LNCaP clone FGC (cell line): ENCODE measurements at regions not wholly inside any gene's neighbourhood (a gene's known extent, or its start where the extent isn't known, plus 50 kb on each side); places are given as distances from the start of the nearest gene placed in this dataset.
A peak's percentile ranks its signal among the peaks of the same experiment; 100 is the strongest.

ENCODE experiments used
- DNase-seq: peaks from one replicate; pipeline ENCODE4 v3.0.0-alpha.2; 2011; ENCODE audit warnings: low read depth
- H3K4me3 ChIP-seq: 2 replicates; pipeline ENCODE4 v1.5.1; 2011; ENCODE audit warnings: mild to moderate bottlenecking, low read depth, low read length, control low read depth
- TF ChIP-seq, protein P1 (sequence below): IDR thresholded peaks from 2 replicates; pipeline ENCODE4 v1.5.1; 2012; ENCODE audit warnings: mild to moderate bottlenecking; ENCODE audit not compliant: control insufficient read depth, insufficient read depth; ENCODE audit errors: extremely low read depth

DNA sequence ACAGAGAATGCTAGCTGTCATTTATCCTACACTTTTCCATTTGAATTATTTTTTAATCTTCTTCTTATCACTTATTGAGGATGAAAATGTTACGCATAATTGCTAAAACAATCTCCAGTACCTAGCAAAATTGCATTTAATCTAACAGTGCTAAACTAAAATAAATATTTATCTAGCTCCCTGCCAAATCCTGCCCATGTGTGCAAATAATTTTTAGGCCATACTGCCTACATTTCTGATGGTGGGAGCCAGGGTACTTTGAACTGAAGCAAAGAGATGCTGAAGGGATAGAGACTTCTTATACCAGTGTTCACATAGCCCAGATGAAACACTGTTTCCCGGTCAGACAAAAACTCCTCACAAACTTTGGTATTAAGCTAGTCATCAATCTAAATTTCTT, 1268.7 kb upstream of the PCDH20 start:
- H3K4me3 ChIP-seq: no peak overlapping the region
- DNase-seq: peak; percentile 37
- TF ChIP-seq, protein P1, sequence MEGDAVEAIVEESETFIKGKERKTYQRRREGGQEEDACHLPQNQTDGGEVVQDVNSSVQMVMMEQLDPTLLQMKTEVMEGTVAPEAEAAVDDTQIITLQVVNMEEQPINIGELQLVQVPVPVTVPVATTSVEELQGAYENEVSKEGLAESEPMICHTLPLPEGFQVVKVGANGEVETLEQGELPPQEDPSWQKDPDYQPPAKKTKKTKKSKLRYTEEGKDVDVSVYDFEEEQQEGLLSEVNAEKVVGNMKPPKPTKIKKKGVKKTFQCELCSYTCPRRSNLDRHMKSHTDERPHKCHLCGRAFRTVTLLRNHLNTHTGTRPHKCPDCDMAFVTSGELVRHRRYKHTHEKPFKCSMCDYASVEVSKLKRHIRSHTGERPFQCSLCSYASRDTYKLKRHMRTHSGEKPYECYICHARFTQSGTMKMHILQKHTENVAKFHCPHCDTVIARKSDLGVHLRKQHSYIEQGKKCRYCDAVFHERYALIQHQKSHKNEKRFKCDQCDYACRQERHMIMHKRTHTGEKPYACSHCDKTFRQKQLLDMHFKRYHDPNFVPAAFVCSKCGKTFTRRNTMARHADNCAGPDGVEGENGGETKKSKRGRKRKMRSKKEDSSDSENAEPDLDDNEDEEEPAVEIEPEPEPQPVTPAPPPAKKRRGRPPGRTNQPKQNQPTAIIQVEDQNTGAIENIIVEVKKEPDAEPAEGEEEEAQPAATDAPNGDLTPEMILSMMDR: no peak

DNA sequence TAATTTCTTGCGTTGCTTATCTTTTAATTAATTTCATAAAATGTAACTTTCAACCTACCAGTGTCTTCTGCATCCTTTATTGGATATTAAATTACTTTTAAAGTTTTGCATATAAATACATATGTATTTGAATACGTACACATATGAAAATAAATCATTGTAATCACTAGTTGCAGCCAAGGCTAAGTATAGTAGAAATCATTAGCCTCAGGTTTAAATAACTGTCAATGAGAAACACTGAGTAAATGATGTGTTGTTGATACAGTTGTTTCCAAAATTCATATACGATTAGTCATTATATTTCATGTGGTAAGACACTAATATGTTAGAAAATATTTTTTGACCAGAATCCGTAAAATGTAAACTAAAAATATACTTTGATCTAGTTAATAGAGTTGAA, 1267.1 kb upstream of the PCDH20 start:
- DNase-seq: no peak
- TF ChIP-seq, protein P1: no peak
- no peak overlapping the region for H3K4me3 ChIP-seq

DNA sequence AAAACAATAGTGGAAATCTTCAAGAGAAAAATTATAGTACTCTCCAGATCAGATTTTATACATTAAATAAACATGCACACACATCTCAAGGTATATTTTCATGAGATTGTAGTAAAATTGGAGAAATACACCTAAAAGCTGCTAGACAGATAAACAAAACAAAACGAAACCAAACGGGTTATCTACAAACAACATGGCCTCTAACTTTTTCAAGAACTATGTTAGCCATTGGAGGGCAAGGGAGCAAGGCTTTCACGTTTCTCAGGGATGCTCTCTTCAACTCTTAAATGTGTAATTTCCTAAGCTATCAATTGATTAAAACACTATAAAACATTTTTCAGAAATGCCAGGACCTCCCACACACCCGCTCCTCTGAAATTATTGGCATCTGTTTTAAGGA, 1262.4 kb upstream of the PCDH20 start:
- DNase-seq: no peak
- no peak overlapping the region for H3K4me3 ChIP-seq
- TF ChIP-seq, protein P1: no peak

DNA sequence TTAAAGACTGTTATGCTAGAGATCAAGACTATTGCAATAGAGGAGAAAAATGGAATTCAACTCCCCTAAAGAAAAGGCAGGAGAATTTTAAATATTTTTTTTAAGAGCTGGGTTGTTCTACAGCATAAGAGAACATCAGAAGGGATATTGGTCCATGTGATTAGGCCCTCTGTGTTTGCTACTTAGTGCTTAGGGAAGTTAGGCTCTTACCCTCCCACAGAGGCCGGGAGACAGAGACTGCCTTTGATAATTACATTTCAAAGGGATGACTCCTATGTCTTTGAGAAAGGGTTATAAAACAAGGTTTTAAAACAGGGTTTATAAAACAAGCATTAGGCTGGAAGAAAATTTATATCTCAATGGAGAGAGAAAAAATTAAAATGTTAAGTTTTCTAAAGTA, 1248.1 kb upstream of the PCDH20 start:
- DNase-seq: no peak
- TF ChIP-seq, protein P1: no peak

DNA sequence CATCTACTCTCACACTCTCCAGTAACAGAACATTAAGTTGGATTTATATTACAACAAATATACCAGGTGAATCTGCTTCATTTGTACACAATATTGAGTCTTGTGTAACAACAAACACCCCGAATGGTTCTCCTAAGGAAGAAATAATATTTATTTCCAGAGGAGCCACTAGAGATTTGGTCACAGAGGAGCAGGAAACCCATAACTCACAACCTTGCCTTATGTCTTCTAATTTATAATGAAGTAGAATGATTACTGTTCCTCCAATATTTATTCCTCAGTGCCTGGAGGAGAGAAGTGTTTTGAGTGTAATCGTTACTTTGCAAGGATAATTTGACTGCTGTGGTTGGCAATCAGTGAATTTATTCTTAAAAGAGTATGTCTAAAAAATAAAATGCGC, 1243.7 kb upstream of the PCDH20 start:
- no peak for DNase-seq
- no peak overlapping the region for H3K4me3 ChIP-seq
- TF ChIP-seq, protein P1: no peak

More for the DNA sequence above, 1248.1 kb upstream of the PCDH20 start:
- H3K4me3 ChIP-seq: no peak overlapping the region

DNA sequence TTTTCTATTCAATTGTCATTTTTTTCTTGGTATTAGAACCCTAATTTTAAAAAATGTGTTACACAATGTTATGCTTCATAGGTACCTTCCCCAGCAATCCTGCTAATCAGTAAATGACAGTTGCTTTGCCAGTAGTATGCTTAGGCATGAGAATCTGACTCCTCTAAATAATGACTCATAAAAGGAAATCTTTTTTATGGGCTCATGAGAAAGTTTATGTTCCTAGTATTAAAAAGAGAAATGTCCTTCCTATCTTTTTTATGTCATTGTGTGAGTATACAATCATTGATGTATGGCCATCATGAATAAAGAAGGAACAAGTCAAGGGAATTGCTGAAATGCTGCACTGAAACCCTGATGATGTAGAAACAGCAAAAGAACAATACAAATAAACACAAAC, 1237.7 kb upstream of the PCDH20 start:
- peak; percentile 51 for DNase-seq
- H3K4me3 ChIP-seq: no peak overlapping the region
- TF ChIP-seq, protein P1: no peak

DNA sequence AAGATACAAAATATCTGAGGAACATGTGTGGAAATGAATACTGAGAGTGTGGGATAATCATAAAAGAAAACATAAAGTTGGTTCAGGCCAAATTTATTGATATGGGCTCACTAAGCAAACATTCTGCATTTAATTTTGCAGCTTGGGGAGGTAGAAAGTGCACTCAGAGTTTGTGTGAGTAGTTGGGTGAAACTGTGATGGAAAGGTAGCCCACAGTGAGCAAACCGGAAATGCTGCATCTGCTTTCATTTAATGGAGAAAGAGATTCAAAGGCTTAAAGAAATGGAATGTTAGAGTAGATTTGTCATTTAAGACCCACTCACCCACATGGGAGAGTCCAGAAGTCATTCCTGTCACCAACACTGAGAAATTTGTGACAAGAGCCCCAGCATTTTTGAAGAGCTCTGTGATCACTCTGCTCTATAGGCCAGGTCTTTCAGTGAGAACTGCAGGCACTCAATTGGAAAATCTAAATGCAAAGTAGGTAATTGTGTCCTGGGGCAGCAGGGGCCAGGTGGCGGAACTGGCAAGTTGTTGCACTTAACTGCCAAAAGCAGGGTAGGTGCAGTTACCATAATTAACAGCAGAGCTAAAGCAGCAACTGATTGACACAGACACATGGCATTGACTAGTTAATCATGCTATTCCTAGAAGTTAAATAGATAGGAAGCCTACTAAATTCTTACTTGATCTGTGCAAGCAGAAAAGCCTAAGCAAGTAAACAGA, 1228.3 kb upstream of the PCDH20 start:
- TF ChIP-seq, protein P1: no peak
- no peak overlapping the region for H3K4me3 ChIP-seq
- no peak for DNase-seq
